H1 (cell line): ENCODE measurements at regions not wholly inside any gene's neighbourhood (a gene's known extent, or its start where the extent isn't known, plus 50 kb on each side); places are given as distances from the start of the nearest gene placed in this dataset.

ENCODE experiments used
- CBX5 ChIP-seq: fragments of 300-800, 300-1000 bp; sonication (generic); IDR thresholded peaks from 2 replicates; pipeline ENCODE4 v1.7.1; 2016; ENCODE audit warnings: antibody characterized with exemption, low read length, low read depth
- CHD7 ChIP-seq: fragments of 300-600 bp; sonication (generic); IDR thresholded peaks from 2 replicates; pipeline ENCODE4 v1.7.1; 2012; ENCODE audit warnings: low read length, moderate library complexity, mild to moderate bottlenecking, inconsistent platforms; ENCODE audit not compliant: insufficient replicate concordance
- EGR1 ChIP-seq: IDR thresholded peaks from 2 replicates; pipeline ENCODE4 v1.6.1; 2011; ENCODE audit warnings: low read depth, low read length, borderline replicate concordance
- KDM5A ChIP-seq: fragments of 200-600 bp; IDR thresholded peaks from 2 replicates; pipeline ENCODE4 v1.7.1; 2012; ENCODE audit warnings: mild to moderate bottlenecking, low read length, inconsistent platforms, mixed read lengths
- RFX5 ChIP-seq: IDR thresholded peaks from 2 replicates; pipeline ENCODE4 v1.6.1; 2011; ENCODE audit warnings: low read depth, low read length, improper control_type of control experiment, borderline replicate concordance
- SUZ12 ChIP-seq: fragments of 200-600 bp; sonication (generic); IDR thresholded peaks from 2 replicates; pipeline ENCODE4 v1.6.1; 2012; ENCODE audit warnings: mild to moderate bottlenecking, inconsistent platforms, low read length, moderate library complexity, mixed read lengths

DNA sequence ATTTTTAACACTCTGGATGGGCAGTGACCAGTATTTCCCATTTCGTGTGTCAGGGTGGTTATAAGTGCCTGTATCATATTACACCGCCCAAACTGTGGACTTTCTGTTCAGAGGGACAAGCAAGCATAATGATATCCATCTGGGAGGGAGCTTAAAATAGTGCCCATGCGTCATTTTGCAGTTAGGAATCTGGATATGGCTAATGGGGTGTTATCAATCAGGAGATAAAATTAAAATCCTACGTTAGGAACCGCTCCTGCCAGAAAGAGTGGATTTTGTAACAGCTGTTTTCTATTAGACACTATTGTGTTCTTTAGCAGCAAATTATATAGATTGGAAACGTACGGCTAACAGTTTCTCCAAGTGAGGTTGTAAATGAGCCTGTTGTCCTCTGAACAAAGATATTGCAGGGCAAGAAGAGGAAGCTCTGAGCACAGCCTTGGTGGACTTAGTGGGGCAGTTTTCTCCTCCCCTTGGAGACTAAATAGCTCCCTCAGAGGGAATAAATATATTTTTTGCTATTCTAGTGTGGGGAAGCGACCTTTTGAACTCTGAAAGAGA is 160.4 kb downstream of the SPATA31D1 start (continued):
- TF ChIP-seq SUZ12 (no peak), CHD7 (no peak), EGR1 (no peak), KDM5A (no peak), CBX5 (no peak), RFX5 (no peak)
- TF ChIP-seq, all 59 proteins: peak for 0
